HG02840 (cell line): ENCODE measurements at regions not wholly inside any gene's neighbourhood (a gene's known extent, or its start where the extent isn't known, plus 50 kb on each side); places are given as distances from the start of the nearest gene placed in this dataset.
"Not testable (repeated sequence)": the region's sequence is repeated elsewhere in the genome, so short reads cannot be mapped to it uniquely, and the experiment has no call there.

Source experiments
- ATAC-seq: cut with Tn5 transposase; IDR thresholded peaks from one replicate; pipeline ENCODE4 v1.9.1; 2021; ENCODE audit warnings: mild to moderate bottlenecking, moderate library complexity, moderate number of reproducible peaks; ENCODE audit not compliant: unreplicated experiment, low FRiP score

DNA sequence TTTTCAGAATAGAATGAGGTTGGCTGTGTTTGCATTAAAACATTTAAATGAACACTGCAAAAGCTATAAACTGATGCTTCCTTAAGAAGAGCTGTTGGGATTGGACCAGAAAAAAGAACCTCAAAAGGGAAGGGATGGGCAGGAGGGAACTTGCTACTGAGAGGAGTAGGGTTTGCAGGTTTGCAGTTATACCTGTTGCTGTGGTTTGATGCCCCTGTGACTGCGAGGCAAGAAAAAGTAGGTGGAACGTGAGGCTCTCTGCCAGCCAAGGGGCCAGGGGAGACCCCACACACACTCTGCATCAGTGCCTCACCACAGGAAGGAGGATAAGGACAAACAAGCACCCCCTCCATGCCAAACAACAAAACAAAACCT is 197.2 kb downstream of the BCAS1 start:
- ATAC-seq, result no peak

GRCh38 chr20:53872561-53873229 is 197.7 kb downstream of the BCAS1 start:
- ATAC-seq, result no peak

DNA sequence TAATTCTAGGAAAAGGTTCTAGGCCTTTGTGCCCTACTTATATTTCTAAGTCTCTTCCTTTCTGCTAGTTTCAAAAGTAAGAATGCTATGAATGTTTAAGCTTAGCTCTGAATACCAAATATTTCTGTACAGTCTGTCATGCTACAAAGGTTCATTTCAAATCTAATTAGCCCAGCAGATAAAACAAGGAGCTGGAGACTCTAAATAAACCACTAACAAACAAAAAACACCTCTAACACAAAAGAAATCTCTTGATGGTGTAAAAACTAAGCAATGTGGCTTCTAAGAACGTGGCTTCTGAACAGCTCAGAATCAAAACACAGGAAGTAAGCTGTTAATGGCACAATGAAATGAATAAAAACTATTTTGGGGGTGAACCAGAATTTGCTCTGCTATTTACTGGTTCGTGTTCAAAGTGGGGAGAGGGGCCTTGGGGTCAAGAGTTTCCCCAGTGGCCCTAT is 198.3 kb downstream of the BCAS1 start:
- ATAC-seq, result no peak

- no peak for ATAC-seq
Measured at GRCh38 chr20:53871541-53871940, 198.9 kb downstream of the BCAS1 start.

- no peak for ATAC-seq
Measured at GRCh38 chr20:53870426-53871315, 199.7 kb downstream of the BCAS1 start.

GRCh38 chr20:53869466-53870258 is 200.7 kb downstream of the BCAS1 start:
- peak; percentile 49 for ATAC-seq

DNA sequence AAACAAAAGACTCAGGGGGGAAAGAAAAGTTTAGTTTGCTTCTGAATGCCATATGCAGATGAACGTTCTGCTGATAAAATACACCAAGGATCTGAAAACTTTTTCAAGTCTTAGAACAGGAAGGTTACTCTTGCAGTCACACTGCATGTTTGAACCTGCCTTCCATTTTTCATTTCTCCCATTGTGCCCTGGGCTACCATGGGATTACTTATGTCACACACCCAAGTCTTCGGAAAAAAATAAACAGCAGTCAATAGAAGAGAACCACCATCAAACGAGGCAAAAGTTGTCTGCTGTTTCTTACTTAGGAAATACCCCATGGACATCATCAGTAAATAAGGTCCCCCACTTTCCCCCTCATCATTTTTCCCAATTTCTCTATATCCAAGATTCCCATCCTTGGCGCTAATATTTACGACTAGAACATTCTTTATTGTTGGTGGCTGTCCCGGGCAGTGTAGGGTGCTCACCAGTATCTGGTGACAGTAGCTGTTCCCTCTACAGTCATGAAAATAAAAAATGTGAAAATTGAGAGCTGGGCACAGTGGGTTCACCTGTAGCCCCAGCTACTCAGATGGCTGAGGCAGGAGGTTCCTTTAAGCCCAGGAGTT is 202.5 kb downstream of the BCAS1 start:
- no peak for ATAC-seq

DNA sequence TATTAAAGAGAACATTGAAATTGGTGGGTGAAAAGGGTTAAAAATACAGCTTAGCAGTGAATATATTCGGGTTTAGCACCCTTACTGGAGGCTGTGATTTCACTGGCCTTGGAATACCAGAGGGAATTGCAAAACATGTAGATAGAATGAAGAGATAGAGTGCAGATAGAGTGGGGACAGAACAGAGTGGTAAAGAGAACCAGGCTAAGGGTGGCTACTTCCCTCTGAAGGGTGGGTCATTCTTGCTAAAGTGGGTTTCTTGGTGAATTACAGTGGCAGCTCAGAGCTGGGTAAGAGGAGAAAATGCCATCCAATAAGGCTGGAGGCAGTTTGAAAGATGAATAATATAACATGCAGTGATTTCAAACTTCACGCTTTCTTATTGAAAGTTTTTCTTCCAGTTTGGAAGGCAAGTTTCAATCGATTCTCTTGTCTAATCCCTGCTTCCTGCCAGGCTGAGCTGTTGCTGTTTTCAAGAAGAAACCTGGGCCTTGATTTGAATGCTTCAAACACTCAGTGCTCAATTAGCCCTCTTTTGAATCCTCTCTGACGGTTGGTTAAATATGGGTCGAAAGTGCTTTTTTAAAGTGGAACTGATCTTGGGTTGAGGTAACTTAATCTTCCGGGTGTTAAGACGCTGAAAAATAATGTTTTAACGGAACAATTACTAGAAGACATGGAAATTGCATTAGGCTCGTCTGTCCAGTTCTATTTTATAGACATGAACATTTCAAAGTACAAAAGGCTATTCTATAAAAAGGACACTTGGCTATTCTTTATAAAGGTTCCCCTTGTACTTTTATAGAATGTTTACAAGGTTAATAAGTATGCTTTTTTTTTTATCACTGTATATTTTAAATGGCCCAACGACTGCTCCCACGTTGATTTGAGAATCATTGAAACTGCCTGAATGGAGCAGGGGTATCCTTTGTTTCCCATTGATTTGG is 203.3 kb downstream of the BCAS1 start:
- ATAC-seq, result peak; percentile 39

- ATAC-seq, result no peak
Measured at GRCh38 chr20:53865901-53866793, 204.2 kb downstream of the BCAS1 start.

- ATAC-seq, result not testable (repeated sequence)
Measured at GRCh38 chr20:53864765-53865683, 205.4 kb downstream of the BCAS1 start.

- not testable (repeated sequence) for ATAC-seq
Measured at GRCh38 chr20:53863923-53864641, 206.3 kb downstream of the BCAS1 start.

DNA sequence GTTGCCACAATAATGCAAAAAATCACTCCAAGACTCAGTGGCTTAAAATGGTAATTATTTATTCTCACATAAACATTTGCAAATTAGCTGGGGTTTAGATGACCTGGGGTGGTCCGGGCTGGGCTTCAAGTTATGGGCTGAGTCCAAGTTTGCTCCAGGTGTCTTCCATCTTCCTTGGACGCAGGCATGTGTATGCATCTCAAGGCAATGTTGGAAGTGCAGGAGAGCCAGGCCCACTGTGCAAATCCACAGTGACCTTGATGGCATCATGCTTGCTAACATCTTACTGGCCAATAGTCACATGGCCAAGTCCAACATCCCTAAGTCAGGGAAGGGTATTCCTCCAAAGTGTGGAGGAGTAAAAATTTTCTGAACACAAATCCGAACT is 206.9 kb downstream of the BCAS1 start:
- not testable (repeated sequence) for ATAC-seq

DNA sequence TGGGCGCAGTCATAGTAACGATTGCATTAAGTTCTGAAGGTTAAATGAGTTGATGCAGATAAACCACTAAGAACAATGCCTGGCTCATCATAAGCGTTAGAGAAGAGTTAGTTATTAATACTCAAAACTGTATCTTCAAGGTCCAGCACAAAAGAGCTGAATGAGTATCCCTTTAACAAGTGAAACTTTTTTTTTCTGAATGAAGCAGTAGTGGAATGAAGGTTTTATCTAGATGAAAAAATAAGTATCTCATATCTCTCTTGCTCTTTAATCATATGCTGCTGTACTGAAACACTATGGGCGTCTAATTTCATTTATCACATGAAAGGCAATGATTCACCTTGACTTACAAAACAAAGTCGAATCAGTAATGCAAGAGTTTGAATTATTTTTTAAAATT is 207.4 kb downstream of the BCAS1 start:
- not testable (repeated sequence) for ATAC-seq

- ATAC-seq, result not testable (repeated sequence)
Measured at GRCh38 chr20:53862490-53862889, 207.9 kb downstream of the BCAS1 start.

DNA sequence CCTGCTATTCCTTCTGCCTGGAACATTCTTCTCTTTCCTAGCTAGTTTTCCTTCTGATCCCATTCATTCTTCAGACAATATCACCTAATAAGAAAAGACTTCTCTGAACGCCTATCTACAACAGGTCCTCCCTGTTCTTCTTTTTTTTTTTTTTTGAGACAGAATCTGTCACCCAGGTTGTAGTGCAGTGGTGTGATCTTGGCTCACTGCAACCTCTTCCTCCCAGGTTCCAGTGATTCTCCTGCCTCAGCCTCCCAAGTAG is 208.3 kb downstream of the BCAS1 start:
- ATAC-seq, result not testable (repeated sequence)

GRCh38 chr20:53859684-53860083 is 210.7 kb downstream of the BCAS1 start:
- ATAC-seq, result no peak

DNA sequence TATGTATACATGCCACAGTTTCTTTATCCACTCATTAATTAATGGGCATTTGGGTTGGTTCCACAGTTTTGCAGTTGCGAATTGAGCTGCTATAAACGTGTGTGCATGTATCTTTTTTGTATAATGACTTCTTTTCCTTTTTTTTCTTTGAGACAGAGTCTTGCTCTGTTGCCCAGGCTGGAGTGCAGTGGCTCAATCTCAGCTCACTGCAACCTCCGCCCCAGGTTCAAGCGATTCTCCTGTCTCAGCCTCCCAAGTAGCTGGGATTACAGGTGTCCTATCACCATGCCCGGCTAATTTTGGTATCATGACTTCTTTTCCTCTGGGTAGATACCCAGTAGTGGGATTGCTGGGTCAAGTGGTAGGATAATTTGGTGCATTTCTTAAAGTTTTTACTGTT is 211.4 kb downstream of the BCAS1 start:
- not testable (repeated sequence) for ATAC-seq
